Right lobe of liver (tissue), 4 donors: ENCODE measurements at regions not wholly inside any gene's neighbourhood (a gene's known extent, or its start where the extent isn't known, plus 50 kb on each side); places are given as distances from the start of the nearest gene placed in this dataset.

Experiments used
- POLR2A ChIP-seq: fragments of 450-650 bp; IDR thresholded peaks from one replicate; pipeline ENCODE4 v1.6.1; 2017; ENCODE audit warnings: antibody characterized with exemption, mild to moderate bottlenecking
- TF ChIP-seq, protein P1 (sequence below), 4 donors: fragments of 200-600 bp in 3 of 4; fragments of 450-650 bp in 1 of 4; IDR thresholded peaks; one replicate each; pipeline versions ENCODE4 v1.5.1 to v1.8.0; 2016 to 2022; ENCODE audit warnings: antibody characterized with exemption in 4 of 4, mild to moderate bottlenecking in 2 of 4
- donor health status: DM: no; HTN: no; CAD: no.
- donor health status: DM: no; HTN: no; CAD: no.
- donor health status: DM: no; HTN: yes; CAD: no.

DNA sequence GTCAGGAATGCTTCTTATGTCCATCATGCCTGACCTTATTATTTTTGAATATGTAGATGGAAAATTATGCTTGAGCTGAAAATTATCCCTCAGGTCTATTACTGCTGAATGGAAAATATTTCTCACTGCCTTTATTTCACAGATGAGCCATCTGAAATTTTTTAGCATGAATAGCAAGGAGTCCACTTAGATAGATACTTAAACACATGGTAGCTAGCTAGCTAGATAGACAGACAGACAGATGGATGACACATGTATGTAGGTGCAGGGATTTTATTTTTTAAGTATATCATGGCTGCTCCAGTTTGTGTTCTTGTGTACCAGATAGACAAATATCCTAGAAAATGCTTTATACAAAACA lies 645.0 kb downstream of the MMUT start:
- no peak for TF ChIP-seq POLR2A
- TF ChIP-seq, protein P1, sequence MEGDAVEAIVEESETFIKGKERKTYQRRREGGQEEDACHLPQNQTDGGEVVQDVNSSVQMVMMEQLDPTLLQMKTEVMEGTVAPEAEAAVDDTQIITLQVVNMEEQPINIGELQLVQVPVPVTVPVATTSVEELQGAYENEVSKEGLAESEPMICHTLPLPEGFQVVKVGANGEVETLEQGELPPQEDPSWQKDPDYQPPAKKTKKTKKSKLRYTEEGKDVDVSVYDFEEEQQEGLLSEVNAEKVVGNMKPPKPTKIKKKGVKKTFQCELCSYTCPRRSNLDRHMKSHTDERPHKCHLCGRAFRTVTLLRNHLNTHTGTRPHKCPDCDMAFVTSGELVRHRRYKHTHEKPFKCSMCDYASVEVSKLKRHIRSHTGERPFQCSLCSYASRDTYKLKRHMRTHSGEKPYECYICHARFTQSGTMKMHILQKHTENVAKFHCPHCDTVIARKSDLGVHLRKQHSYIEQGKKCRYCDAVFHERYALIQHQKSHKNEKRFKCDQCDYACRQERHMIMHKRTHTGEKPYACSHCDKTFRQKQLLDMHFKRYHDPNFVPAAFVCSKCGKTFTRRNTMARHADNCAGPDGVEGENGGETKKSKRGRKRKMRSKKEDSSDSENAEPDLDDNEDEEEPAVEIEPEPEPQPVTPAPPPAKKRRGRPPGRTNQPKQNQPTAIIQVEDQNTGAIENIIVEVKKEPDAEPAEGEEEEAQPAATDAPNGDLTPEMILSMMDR (IDR thresholded peaks at IDR 0.05) = no peak
